H1 (cell line): ENCODE measurements at regions not wholly inside any gene's neighbourhood (a gene's known extent, or its start where the extent isn't known, plus 50 kb on each side); places are given as distances from the start of the nearest gene placed in this dataset.

Source experiments
- CHD1 ChIP-seq: IDR thresholded peaks from 2 replicates; pipeline ENCODE4 v1.6.1; 2012; ENCODE audit warnings: low read depth, low read length, improper control_type of control experiment
- CHD7 ChIP-seq: fragments of 300-600 bp; sonication (generic); IDR thresholded peaks from 2 replicates; pipeline ENCODE4 v1.7.1; 2012; ENCODE audit warnings: low read length, moderate library complexity, mild to moderate bottlenecking, inconsistent platforms; ENCODE audit not compliant: insufficient replicate concordance
- EP300 ChIP-seq, 2 experiments: IDR thresholded peaks; 1 replicate in 1 of 2; 2 replicates in 1 of 2; pipeline ENCODE4 v1.6.1; 2011 to 2012; ENCODE audit warnings: low read depth in 2 of 2, low read length in 2 of 2, mild to moderate bottlenecking in 2 of 2, borderline replicate concordance in 1 of 2, inconsistent platforms in 1 of 2, moderate library complexity in 1 of 2
- GTF2F1 ChIP-seq: IDR thresholded peaks from 2 replicates; pipeline ENCODE4 v1.6.1; 2012; ENCODE audit warnings: low read depth, low read length, improper control_type of control experiment, borderline replicate concordance
- NANOG ChIP-seq: IDR thresholded peaks from 2 replicates; pipeline ENCODE4 v1.6.1; 2011; ENCODE audit warnings: low read length, low read depth, mild to moderate bottlenecking, inconsistent platforms; ENCODE audit not compliant: insufficient read depth, poor library complexity, severe bottlenecking
- SP1 ChIP-seq: IDR thresholded peaks from 2 replicates; pipeline ENCODE4 v1.6.1; 2011; ENCODE audit warnings: low read depth, low read length
- SP2 ChIP-seq: IDR thresholded peaks from 2 replicates; pipeline ENCODE4 v1.6.1; 2012; ENCODE audit warnings: mild to moderate bottlenecking, low read length, inconsistent platforms
- TCF12 ChIP-seq: IDR thresholded peaks from 2 replicates; pipeline ENCODE4 v1.6.1; 2011; ENCODE audit warnings: low read depth, mild to moderate bottlenecking, low read length
- TEAD4 ChIP-seq: IDR thresholded peaks from 2 replicates; pipeline ENCODE4 v1.6.1; 2012; ENCODE audit warnings: low read depth, low read length, inconsistent platforms, mixed read lengths
- TF ChIP-seq, protein P1 (sequence below), 3 experiments: IDR thresholded peaks; 1 replicate in 2 of 3; 2 replicates in 1 of 3; pipeline versions ENCODE4 v1.5.1 to v1.6.1; 2011; ENCODE audit warnings: low read length in 3 of 3, mild to moderate bottlenecking in 3 of 3, inconsistent platforms in 2 of 3, low read depth in 1 of 3, moderate library complexity in 1 of 3; ENCODE audit not compliant: insufficient read depth in 1 of 3; ENCODE audit errors: control extremely low read depth in 1 of 3

- TF ChIP-seq CHD7 (no peak), SP1 (no peak), TCF12 (no peak), CHD1 (no peak), TEAD4 (no peak), NANOG (no peak), GTF2F1 (no peak), EP300 (IDR thresholded peaks at IDR 0.05; ENCODE audit: borderline replicate concordance in 1 of 2, low read depth in 2 of 2, low read length in 2 of 2) (no peak), SP2 (no peak)
- TF ChIP-seq, protein P1, sequence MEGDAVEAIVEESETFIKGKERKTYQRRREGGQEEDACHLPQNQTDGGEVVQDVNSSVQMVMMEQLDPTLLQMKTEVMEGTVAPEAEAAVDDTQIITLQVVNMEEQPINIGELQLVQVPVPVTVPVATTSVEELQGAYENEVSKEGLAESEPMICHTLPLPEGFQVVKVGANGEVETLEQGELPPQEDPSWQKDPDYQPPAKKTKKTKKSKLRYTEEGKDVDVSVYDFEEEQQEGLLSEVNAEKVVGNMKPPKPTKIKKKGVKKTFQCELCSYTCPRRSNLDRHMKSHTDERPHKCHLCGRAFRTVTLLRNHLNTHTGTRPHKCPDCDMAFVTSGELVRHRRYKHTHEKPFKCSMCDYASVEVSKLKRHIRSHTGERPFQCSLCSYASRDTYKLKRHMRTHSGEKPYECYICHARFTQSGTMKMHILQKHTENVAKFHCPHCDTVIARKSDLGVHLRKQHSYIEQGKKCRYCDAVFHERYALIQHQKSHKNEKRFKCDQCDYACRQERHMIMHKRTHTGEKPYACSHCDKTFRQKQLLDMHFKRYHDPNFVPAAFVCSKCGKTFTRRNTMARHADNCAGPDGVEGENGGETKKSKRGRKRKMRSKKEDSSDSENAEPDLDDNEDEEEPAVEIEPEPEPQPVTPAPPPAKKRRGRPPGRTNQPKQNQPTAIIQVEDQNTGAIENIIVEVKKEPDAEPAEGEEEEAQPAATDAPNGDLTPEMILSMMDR (IDR thresholded peaks at IDR 0.05; ENCODE audit: control extremely low read depth in 1 of 3, insufficient read depth in 1 of 3, low read depth in 1 of 3, low read length in 3 of 3), result no peak
Measured at GRCh38 chr10:29078919-29079318, 210.0 kb upstream of the LYZL1 start (continued).
